GM12878 (cell line): ENCODE measurements at regions not wholly inside any gene's neighbourhood (a gene's known extent, or its start where the extent isn't known, plus 50 kb on each side); places are given as distances from the start of the nearest gene placed in this dataset.

Source experiments
- ATAC-seq: fragments of 200-7000 bp; cut with Tn5 transposase; 3 replicates; pipeline ENCODE4 v1.9.1; 2020; ENCODE audit warnings: mild to moderate bottlenecking, moderate library complexity
- BruUV-seq: library from RNA; stranded (reverse); fragments of 400-500 nt; replicated peaks from 2 replicates; lab custom pipeline; 2021; lab: Mats Ljungman, UMichigan
- CTCF ChIA-PET: fragments of 300-600 bp; sonication (Branson Sonifier 250); formaldehyde crosslinking; extraction: SDS; loops from one replicate; lab custom pipeline; 2021; ENCODE audit warnings: inconsistent platforms; lab: Yijun Ruan, JAX
- POLR2A ChIA-PET: fragments of 350-600 bp; formaldehyde crosslinking; extraction: SDS; loops from one replicate; lab custom pipeline; 2021; ENCODE audit warnings: inconsistent platforms; lab: Charles Lee
- RAD21 ChIA-PET: fragments of 300-600 bp; sonication (Branson Sonifier 250); formaldehyde crosslinking; loops from one replicate; lab custom pipeline; 2023; ENCODE audit warnings: antibody characterized with exemption; ENCODE audit not compliant: unreplicated experiment; lab: Charles Lee
- SMC1A ChIA-PET: fragments of 300-600 bp; sonication (Branson Sonifier 250); formaldehyde crosslinking; loops from one replicate; lab custom pipeline; 2023; ENCODE audit not compliant: unreplicated experiment, uncharacterized antibody; lab: Charles Lee
- DNase-seq: peaks from one replicate; pipeline ENCODE4 v3.0.0-alpha.2; 2011; ENCODE audit warnings: low read depth, low spot score
- FAIRE-seq: peaks from 3 replicates; lab custom pipeline; 2011; peaks lifted over from hg19 to GRCh38; lab: Jason Lieb, UNC
- H2AFZ ChIP-seq: 2 replicates; pipeline ENCODE4 v1.6.0; 2011; ENCODE audit warnings: low read depth, low read length, control low read depth; ENCODE audit not compliant: control insufficient read depth
- H3K27ac ChIP-seq: 2 replicates; pipeline ENCODE4 v1.5.1; 2011; ENCODE audit warnings: control low read depth; ENCODE audit not compliant: control insufficient read depth, insufficient read depth
- H3K27me3 ChIP-seq, 2 experiments: replicated peaks in 1 of 2; 2 replicates each; pipeline versions ENCODE4 v1.6.0 to v1.6.1; 2011; ENCODE audit warnings: low read length in 1 of 2; ENCODE audit not compliant: control insufficient read depth in 2 of 2, insufficient read depth in 2 of 2
- H3K36me3 ChIP-seq, 2 experiments: 2 replicates each; pipeline ENCODE4 v1.5.1; 2011; ENCODE audit warnings: low read length in 1 of 2; ENCODE audit not compliant: control insufficient read depth in 2 of 2, insufficient read depth in 2 of 2
- H3K4me1 ChIP-seq: 2 replicates; pipeline ENCODE4 v1.6.1; 2011; ENCODE audit warnings: mild to moderate bottlenecking, low read length, moderate library complexity, mixed read lengths; ENCODE audit not compliant: control insufficient read depth, insufficient read depth
- H3K4me2 ChIP-seq: 2 replicates; pipeline ENCODE4 v1.6.0; 2011; ENCODE audit warnings: control low read depth; ENCODE audit not compliant: control insufficient read depth, insufficient read depth
- H3K4me3 ChIP-seq: fragments of 200-600 bp; sonication (generic); 2 replicates; pipeline ENCODE4 v1.5.1; 2016
- H3K79me2 ChIP-seq: 2 replicates; pipeline ENCODE4 v1.6.0; 2011; ENCODE audit warnings: low read length; ENCODE audit not compliant: control insufficient read depth, insufficient read depth
- H3K9ac ChIP-seq: 2 replicates; pipeline ENCODE4 v1.8.0; 2011; ENCODE audit warnings: low read length, control low read depth, mixed read lengths; ENCODE audit not compliant: control insufficient read depth, insufficient read depth
- H3K9me3 ChIP-seq: replicated peaks from 3 replicates; pipeline ENCODE4 v1.5.1; 2011; ENCODE audit warnings: mild to moderate bottlenecking, low read length; ENCODE audit not compliant: control insufficient read depth, insufficient read depth
- H4K20me1 ChIP-seq: 2 replicates; pipeline ENCODE4 v1.6.0; 2011; ENCODE audit not compliant: control insufficient read depth, insufficient read depth
- EGR1 ChIP-seq, 2 experiments: IDR thresholded peaks; 1 replicate in 1 of 2; 2 replicates in 1 of 2; pipeline ENCODE4 v1.6.1; 2011 to 2012; ENCODE audit warnings: low read depth in 2 of 2, low read length in 2 of 2, borderline replicate concordance in 1 of 2, mild to moderate bottlenecking in 1 of 2, moderate library complexity in 1 of 2
- GATAD2B ChIP-seq: fragments of 450-650 bp; conservative IDR thresholded peaks from 2 replicates; pipeline ENCODE4 v1.6.1; 2017; ENCODE audit warnings: low read depth, mild to moderate bottlenecking, moderate library complexity
- MEF2A ChIP-seq: IDR thresholded peaks from 2 replicates; pipeline ENCODE4 v1.6.1; 2011; ENCODE audit warnings: low read depth, mild to moderate bottlenecking, low read length, moderate library complexity; ENCODE audit not compliant: insufficient read depth
- NFYB ChIP-seq: IDR thresholded peaks from 2 replicates; pipeline ENCODE4 v1.6.1; 2011; ENCODE audit warnings: low read depth, mild to moderate bottlenecking, low read length, improper control_type of control experiment, moderate library complexity; ENCODE audit not compliant: insufficient read depth
- ZNF217 ChIP-seq: fragments of 450-650 bp; IDR thresholded peaks from 2 replicates; pipeline ENCODE4 v1.6.1; 2017; ENCODE audit warnings: antibody characterized with exemption, mild to moderate bottlenecking
- WGBS: methylation state at CpG from one replicate; pipeline ENCODE4 v1.1.6; 2016; ENCODE audit warnings: low lambda C conversion rate; ENCODE audit not compliant: insufficient replicate concordance, insufficient coverage; ENCODE audit errors: missing lambda C conversion rate; 5-methylcytosine and 5-hydroxymethylcytosine counted together
- in situ Hi-C: fragments of 300-500 bp; cut with MboI; formaldehyde crosslinking; loops from 9 replicates; pipeline ENCODE4 v1.14.3; 2018; ENCODE audit warnings: mixed read lengths
- intact Hi-C: fragments of 100-400 bp; cut with micrococcal nuclease; formaldehyde crosslinking; loops from one replicate; pipeline ENCODE4 v1.14.2; 2022; ENCODE audit not compliant: unreplicated experiment
- TF ChIP-seq, protein P1 (sequence below): IDR thresholded peaks from 2 replicates; pipeline ENCODE4 v1.6.1; 2011; ENCODE audit warnings: borderline replicate concordance, low read depth, mild to moderate bottlenecking, moderate library complexity, low read length; ENCODE audit not compliant: insufficient read depth, poor library complexity, severe bottlenecking
- TF ChIP-seq, protein P2 (sequence below): fragments of 450-650 bp; IDR thresholded peaks from 2 replicates; pipeline ENCODE4 v1.6.1; 2016; ENCODE audit warnings: mild to moderate bottlenecking
- TF ChIP-seq, protein P3 (sequence below): IDR thresholded peaks from 2 replicates; pipeline ENCODE4 v1.6.1; 2012; ENCODE audit warnings: low read length, inconsistent platforms

DNA sequence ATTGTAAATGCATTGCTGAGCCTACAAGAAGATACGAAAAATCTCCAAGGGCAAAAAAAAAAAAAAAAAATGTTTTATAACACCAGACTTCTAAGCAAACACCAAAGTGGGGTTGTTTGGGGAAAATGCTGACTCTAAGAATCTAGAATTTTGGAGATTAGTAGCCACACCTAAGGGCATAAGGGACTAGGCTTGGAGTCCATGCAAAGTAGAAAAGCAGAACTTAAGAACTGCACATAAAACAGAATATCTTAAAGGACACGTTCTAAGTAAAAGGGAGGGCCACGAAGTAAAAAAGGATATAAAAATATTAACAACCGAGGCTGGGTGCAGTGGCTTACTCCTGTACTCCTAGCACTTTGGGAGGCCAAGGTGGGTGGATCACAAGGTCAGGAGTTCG lies 269.8 kb upstream of the AUTS2 start:
- no peaks in the 10 kb centered on the region for H3K4me1 ChIP-seq
- FAIRE-seq = no peak

More for the DNA sequence above, 269.8 kb upstream of the AUTS2 start:
- Histone ChIP-seq H3K9ac (no peak overlapping the region), H2AFZ (no peak overlapping the region), H3K79me2 (no peaks in the 10 kb centered on the region), H3K9me3 (no peaks in the 10 kb centered on the region), H3K27me3 (no peaks in the 10 kb centered on the region), H3K4me2 (no peak overlapping the region), H3K27ac (no peak overlapping the region), H3K4me3 (no peak overlapping the region), H4K20me1 (no peaks in the 10 kb centered on the region), H3K36me3 (no peaks in the 10 kb centered on the region)
- intact Hi-C loops (no loop called here), in situ Hi-C loops (no loop called here)
- ATAC-seq (no peak), DNase-seq (no peak)
- WGBS = 1% methylated on average over 5 of the region's 5 CpGs
- ChIA-PET RAD21 (no interaction called here), SMC1A (no interaction called here), POLR2A (no interaction called here), CTCF (no interaction called here)
- TF ChIP-seq, protein P1, sequence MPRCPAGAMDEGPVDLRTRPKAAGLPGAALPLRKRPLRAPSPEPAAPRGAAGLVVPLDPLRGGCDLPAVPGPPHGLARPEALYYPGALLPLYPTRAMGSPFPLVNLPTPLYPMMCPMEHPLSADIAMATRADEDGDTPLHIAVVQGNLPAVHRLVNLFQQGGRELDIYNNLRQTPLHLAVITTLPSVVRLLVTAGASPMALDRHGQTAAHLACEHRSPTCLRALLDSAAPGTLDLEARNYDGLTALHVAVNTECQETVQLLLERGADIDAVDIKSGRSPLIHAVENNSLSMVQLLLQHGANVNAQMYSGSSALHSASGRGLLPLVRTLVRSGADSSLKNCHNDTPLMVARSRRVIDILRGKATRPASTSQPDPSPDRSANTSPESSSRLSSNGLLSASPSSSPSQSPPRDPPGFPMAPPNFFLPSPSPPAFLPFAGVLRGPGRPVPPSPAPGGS = no peak
- no peak for TF ChIP-seq ZNF217
- TF ChIP-seq MEF2A = no peak
- TF ChIP-seq, protein P2, sequence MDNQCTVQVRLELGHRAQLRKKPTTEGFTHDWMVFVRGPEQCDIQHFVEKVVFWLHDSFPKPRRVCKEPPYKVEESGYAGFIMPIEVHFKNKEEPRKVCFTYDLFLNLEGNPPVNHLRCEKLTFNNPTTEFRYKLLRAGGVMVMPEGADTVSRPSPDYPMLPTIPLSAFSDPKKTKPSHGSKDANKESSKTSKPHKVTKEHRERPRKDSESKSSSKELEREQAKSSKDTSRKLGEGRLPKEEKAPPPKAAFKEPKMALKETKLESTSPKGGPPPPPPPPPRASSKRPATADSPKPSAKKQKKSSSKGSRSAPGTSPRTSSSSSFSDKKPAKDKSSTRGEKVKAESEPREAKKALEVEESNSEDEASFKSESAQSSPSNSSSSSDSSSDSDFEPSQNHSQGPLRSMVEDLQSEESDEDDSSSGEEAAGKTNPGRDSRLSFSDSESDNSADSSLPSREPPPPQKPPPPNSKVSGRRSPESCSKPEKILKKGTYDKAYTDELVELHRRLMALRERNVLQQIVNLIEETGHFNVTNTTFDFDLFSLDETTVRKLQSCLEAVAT = no peak
- TF ChIP-seq GATAD2B = no peak
- no peak for TF ChIP-seq EGR1 (IDR thresholded peaks at IDR 0.05; ENCODE audit: borderline replicate concordance in 1 of 2, low read depth in 2 of 2, low read length in 2 of 2)
- no peak for TF ChIP-seq NFYB
- TF ChIP-seq, protein P3, sequence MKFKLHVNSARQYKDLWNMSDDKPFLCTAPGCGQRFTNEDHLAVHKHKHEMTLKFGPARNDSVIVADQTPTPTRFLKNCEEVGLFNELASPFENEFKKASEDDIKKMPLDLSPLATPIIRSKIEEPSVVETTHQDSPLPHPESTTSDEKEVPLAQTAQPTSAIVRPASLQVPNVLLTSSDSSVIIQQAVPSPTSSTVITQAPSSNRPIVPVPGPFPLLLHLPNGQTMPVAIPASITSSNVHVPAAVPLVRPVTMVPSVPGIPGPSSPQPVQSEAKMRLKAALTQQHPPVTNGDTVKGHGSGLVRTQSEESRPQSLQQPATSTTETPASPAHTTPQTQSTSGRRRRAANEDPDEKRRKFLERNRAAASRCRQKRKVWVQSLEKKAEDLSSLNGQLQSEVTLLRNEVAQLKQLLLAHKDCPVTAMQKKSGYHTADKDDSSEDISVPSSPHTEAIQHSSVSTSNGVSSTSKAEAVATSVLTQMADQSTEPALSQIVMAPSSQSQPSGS = no peak
- BruUV-seq = no TSS peak
